IMR-90 (cell line): ENCODE measurements at regions not wholly inside any gene's neighbourhood (a gene's known extent, or its start where the extent isn't known, plus 50 kb on each side); places are given as distances from the start of the nearest gene placed in this dataset.

Source experiments
- ATAC-seq: fragments of 200-7000 bp; cut with Tn5 transposase; 2 replicates; pipeline ENCODE4 v1.9.1; 2020; ENCODE audit warnings: low read depth, mild to moderate bottlenecking, moderate library complexity
- BruUV-seq: library from RNA; stranded (reverse); fragments of 400-500 nt; replicated peaks from 2 replicates; lab custom pipeline; 2021; lab: Mats Ljungman, UMichigan
- CTCF ChIA-PET: fragments of 300-600 bp; formaldehyde crosslinking; extraction: SDS; loops from one replicate; lab custom pipeline; 2021; ENCODE audit warnings: antibody characterized with exemption; lab: Yijun Ruan, JAX
- POLR2A ChIA-PET: fragments of 300-600 bp; sonication (Branson Sonifier 250); formaldehyde crosslinking; loops from one replicate; lab custom pipeline; 2022; ENCODE audit warnings: antibody characterized with exemption; ENCODE audit not compliant: unreplicated experiment; lab: Charles Lee
- DNase-seq: peaks from one replicate; pipeline ENCODE4 v3.0.0; 2013
- H2AFZ ChIP-seq: replicated peaks from 2 replicates; pipeline ENCODE3; 2013; ENCODE audit warnings: low read length, mild to moderate bottlenecking; ENCODE audit not compliant: poor library complexity
- H2AK5ac ChIP-seq: 2 replicates; pipeline ENCODE4 v1.6.1; 2013; ENCODE audit warnings: low read depth, low read length, inconsistent platforms
- H2AK9ac ChIP-seq: replicated peaks from 2 replicates; pipeline ENCODE3; 2013; ENCODE audit warnings: mild to moderate bottlenecking, low read depth, low read length, moderate library complexity; ENCODE audit not compliant: poor library complexity
- H2BK120ac ChIP-seq: 2 replicates; pipeline ENCODE4 v1.6.1; 2013; ENCODE audit warnings: low read depth, low read length, inconsistent platforms
- H2BK15ac ChIP-seq: 3 replicates; pipeline ENCODE4 v1.6.1; 2013; ENCODE audit warnings: low read depth, low read length, inconsistent platforms
- H2BK20ac ChIP-seq: 2 replicates; pipeline ENCODE4 v1.6.1; 2013; ENCODE audit warnings: low read depth, mild to moderate bottlenecking, inconsistent platforms, low read length, moderate library complexity
- H2BK5ac ChIP-seq: 2 replicates; pipeline ENCODE4 v1.6.1; 2013; ENCODE audit warnings: mild to moderate bottlenecking, low read depth, low read length, inconsistent platforms; ENCODE audit not compliant: poor library complexity, severe bottlenecking
- H3K14ac ChIP-seq: replicated peaks from 2 replicates; pipeline ENCODE4 v1.6.1; 2013; ENCODE audit warnings: low read depth, low read length, inconsistent platforms
- H3K18ac ChIP-seq: 2 replicates; pipeline ENCODE4 v1.6.1; 2013; ENCODE audit warnings: low read depth, low read length, control low read depth
- H3K23ac ChIP-seq: 2 replicates; pipeline ENCODE4 v1.6.1; 2013; ENCODE audit warnings: low read depth, low read length, inconsistent platforms
- H3K27ac ChIP-seq: 2 replicates; pipeline ENCODE4 v1.5.1; 2013; ENCODE audit warnings: mild to moderate bottlenecking, control low read depth, low read length; ENCODE audit not compliant: insufficient read depth
- H3K27me3 ChIP-seq: 2 replicates; pipeline ENCODE4 v1.6.1; 2013; ENCODE audit warnings: low read length; ENCODE audit not compliant: control insufficient read depth, insufficient read depth
- H3K36me3 ChIP-seq: 2 replicates; pipeline ENCODE4 v1.6.1; 2013; ENCODE audit warnings: low read length, mixed read lengths; ENCODE audit not compliant: control insufficient read depth, insufficient read depth
- H3K4ac ChIP-seq: 2 replicates; pipeline ENCODE4 v1.6.1; 2013; ENCODE audit warnings: low read depth, low read length, inconsistent platforms
- H3K4me1 ChIP-seq: 2 replicates; pipeline ENCODE4 v1.6.1; 2013; ENCODE audit warnings: low read length, mixed read lengths; ENCODE audit not compliant: control insufficient read depth, insufficient read depth
- H3K4me2 ChIP-seq: 2 replicates; pipeline ENCODE4 v1.6.1; 2013; ENCODE audit warnings: low read depth, mild to moderate bottlenecking, control low read depth, low read length, moderate library complexity
- H3K4me3 ChIP-seq: 2 replicates; pipeline ENCODE4 v1.5.1; 2013; ENCODE audit warnings: low read depth, mild to moderate bottlenecking, control low read depth, low read length, moderate library complexity; ENCODE audit not compliant: insufficient read depth
- H3K56ac ChIP-seq: 2 replicates; pipeline ENCODE4 v1.6.1; 2013; ENCODE audit warnings: low read length, inconsistent platforms; ENCODE audit not compliant: insufficient read depth; ENCODE audit errors: extremely low read depth
- H3K79me1 ChIP-seq, 2 experiments: 2 replicates each; pipeline ENCODE4 v1.6.1; 2013; ENCODE audit warnings: low read length in 2 of 2, inconsistent platforms in 1 of 2, low read depth in 1 of 2
- H3K9ac ChIP-seq: 2 replicates; pipeline ENCODE4 v1.6.1; 2013; ENCODE audit warnings: low read depth, low read length, control low read depth
- H3K9me1 ChIP-seq: 2 replicates; pipeline ENCODE4 v1.6.1; 2013; ENCODE audit warnings: low read length, inconsistent platforms; ENCODE audit not compliant: insufficient read depth
- H3K9me3 ChIP-seq: 2 replicates; pipeline ENCODE4 v1.6.1; 2013; ENCODE audit warnings: low read length; ENCODE audit not compliant: control insufficient read depth, insufficient read depth
- H4K20me1 ChIP-seq: 2 replicates; pipeline ENCODE4 v1.6.1; 2013; ENCODE audit warnings: low read length, inconsistent platforms; ENCODE audit not compliant: insufficient read depth
- H4K5ac ChIP-seq: 2 replicates; pipeline ENCODE4 v1.6.1; 2013; ENCODE audit warnings: mild to moderate bottlenecking, low read depth, low read length, control low read depth
- H4K8ac ChIP-seq, 2 experiments: 2 replicates each; pipeline ENCODE4 v1.6.1; 2013; ENCODE audit warnings: low read depth in 2 of 2, low read length in 2 of 2, control low read depth in 1 of 2, inconsistent platforms in 1 of 2
- H4K91ac ChIP-seq: 2 replicates; pipeline ENCODE4 v1.6.1; 2013; ENCODE audit warnings: low read depth, low read length, inconsistent platforms; ENCODE audit not compliant: insufficient read depth
- WGBS, 2 experiments: methylation state at CpG; one replicate each; pipeline versions ENCODE4 v1.1.5 to v1.1.7; 2013; ENCODE audit warnings: missing lambda C conversion rate in 2 of 2; ENCODE audit not compliant: insufficient read length in 1 of 2; ENCODE audit errors: extremely low coverage in 2 of 2; 5-methylcytosine and 5-hydroxymethylcytosine counted together
- dilution Hi-C: fragments of 300-500 bp; cut with HindIII; formaldehyde crosslinking; loops from one replicate; pipeline ENCODE4 v1.14.3; 2018; ENCODE audit warnings: low sequenced_read_pairs; ENCODE audit not compliant: unreplicated experiment
- in situ Hi-C: fragments of 300-500 bp; cut with MboI; formaldehyde crosslinking; loops from 3 replicates; pipeline ENCODE4 v1.14.3; 2019; ENCODE audit warnings: low sequenced_read_pairs, inconsistent platforms, mixed read lengths
- intact Hi-C: fragments of 100-400 bp; cut with micrococcal nuclease; formaldehyde crosslinking; loops from 2 replicates; pipeline ENCODE4 v1.10.0; 2022
- TF ChIP-seq, protein P1 (sequence below): fragments of 150-350 bp; IDR thresholded peaks from 2 replicates; pipeline ENCODE4 v1.6.1; 2016; ENCODE audit warnings: low read depth, mild to moderate bottlenecking, low read length, moderate library complexity, borderline replicate concordance

DNA sequence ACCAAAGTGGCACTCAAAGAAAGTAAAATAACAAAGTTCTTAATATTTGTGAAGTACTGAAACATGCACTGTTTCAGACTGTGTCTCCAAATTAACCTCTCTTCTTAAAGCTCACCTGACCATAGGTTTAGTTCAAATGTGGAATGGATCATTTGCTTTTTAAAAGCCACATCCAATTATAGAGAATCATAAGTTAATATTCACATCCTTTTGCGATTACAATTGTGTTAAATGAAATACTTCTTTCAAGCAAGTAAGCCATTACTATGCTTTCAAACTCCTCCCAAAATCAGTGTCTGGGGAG is 95.3 kb upstream of the PTPN13 start:
- no CpG with 5 or more reads among the region's 1 CpG for WGBS, 2 experiments
- H3K18ac ChIP-seq: no peak overlapping the region
- no peak overlapping the region for H3K14ac ChIP-seq
- H3K9me3 ChIP-seq: no peaks in the 10 kb centered on the region
- no peaks in the 10 kb centered on the region for H3K79me1 ChIP-seq
- peaks cover 3% of the 10 kb centered on the region; the same call in 1 of the 2 replicates for H3K4me1 ChIP-seq
- H4K91ac ChIP-seq: no peak overlapping the region
- no peak overlapping the region for H2BK5ac ChIP-seq
- no peaks in the 10 kb centered on the region for H3K27me3 ChIP-seq
- H2AK9ac ChIP-seq: no peak overlapping the region
- no peak overlapping the region for H2BK20ac ChIP-seq
- no peak overlapping the region for H2BK120ac ChIP-seq
- no peak overlapping the region for H3K9ac ChIP-seq
- no peak overlapping the region for H3K23ac ChIP-seq
- H4K20me1 ChIP-seq: no peaks in the 10 kb centered on the region
- H2AK5ac ChIP-seq: no peak overlapping the region
- in situ Hi-C loops: loop anchor here (5.0 to 25.0 kb wide), 2 partner anchors 398 to 613 kb away; no protein-coding TSS in a partner anchor
- ChIA-PET CTCF (interaction anchor here (0.7 to 1.5 kb wide), 12 partner anchors 10 to 402 kb away, joined by 3 to 7 read pairs (median 4); partner anchors contain the start of gene PTPN13), POLR2A (no interaction called here)
- no peak overlapping the region for H3K27ac ChIP-seq
- H4K8ac ChIP-seq: no peak overlapping the region
- no peak overlapping the region for H3K4me2 ChIP-seq
- no peaks in the 10 kb centered on the region for H3K36me3 ChIP-seq
- no peak for ATAC-seq
- H3K4me3 ChIP-seq: no peak overlapping the region
- H2BK15ac ChIP-seq: no peak overlapping the region
- DNase-seq: no peak
- TF ChIP-seq, protein P1, sequence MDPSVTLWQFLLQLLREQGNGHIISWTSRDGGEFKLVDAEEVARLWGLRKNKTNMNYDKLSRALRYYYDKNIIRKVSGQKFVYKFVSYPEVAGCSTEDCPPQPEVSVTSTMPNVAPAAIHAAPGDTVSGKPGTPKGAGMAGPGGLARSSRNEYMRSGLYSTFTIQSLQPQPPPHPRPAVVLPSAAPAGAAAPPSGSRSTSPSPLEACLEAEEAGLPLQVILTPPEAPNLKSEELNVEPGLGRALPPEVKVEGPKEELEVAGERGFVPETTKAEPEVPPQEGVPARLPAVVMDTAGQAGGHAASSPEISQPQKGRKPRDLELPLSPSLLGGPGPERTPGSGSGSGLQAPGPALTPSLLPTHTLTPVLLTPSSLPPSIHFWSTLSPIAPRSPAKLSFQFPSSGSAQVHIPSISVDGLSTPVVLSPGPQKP: no peak
- H3K9me1 ChIP-seq: 0 out of 2 replicates have a peak, but pooled peaks cover 3% of the 10 kb centered on the region
- H4K5ac ChIP-seq: no peak overlapping the region
- no peak overlapping the region for H2AFZ ChIP-seq
- H3K56ac ChIP-seq: no peak overlapping the region
- H3K4ac ChIP-seq: no peak overlapping the region
- dilution Hi-C loops: no loop called here
- BruUV-seq: no TSS peak
- intact Hi-C loops: loop anchor here (1.0 to 5.0 kb wide), 3 partner anchors 258 to 738 kb away; no protein-coding TSS in a partner anchor
